Keratinocyte (primary cell): ENCODE measurements at regions not wholly inside any gene's neighbourhood (a gene's known extent, or its start where the extent isn't known, plus 50 kb on each side); places are given as distances from the start of the nearest gene placed in this dataset.

Experiments
- CTCF ChIP-seq, 3 experiments: IDR thresholded peaks in 1 of 3; conservative IDR thresholded peaks in 1 of 3; optimal IDR thresholded peaks in 1 of 3; 2 replicates in 2 of 3; 3 replicates in 1 of 3; pipeline versions ENCODE3 to v1.5.1; 2011; ENCODE audit warnings: low read length in 3 of 3, mild to moderate bottlenecking in 3 of 3, moderate library complexity in 2 of 3, control low read depth in 1 of 3, inconsistent platforms in 1 of 3; ENCODE audit not compliant: insufficient read depth in 2 of 3; ENCODE audit errors: extremely low read depth in 1 of 3
- EZH2 ChIP-seq: IDR thresholded peaks from one replicate; pipeline ENCODE4 v1.6.1; 2012; ENCODE audit warnings: inconsistent platforms, mild to moderate bottlenecking, low read length, moderate library complexity

- TF ChIP-seq CTCF (optimal IDR thresholded peaks at IDR 0.05 in 1 of 3, IDR thresholded peaks at IDR 0.05 in 1 of 3, conservative IDR thresholded peaks at IDR 0.05 in 1 of 3; ENCODE audit: extremely low read depth in 1 of 3, insufficient read depth in 2 of 3, low read length in 3 of 3), result no peak
- TF ChIP-seq EZH2, result no peak
Observed at GRCh38 chr6:100236389-100236788, 228.3 kb downstream of the SIM1 start.
